Esophagus squamous epithelium (tissue), 5 donors: ENCODE measurements at regions not wholly inside any gene's neighbourhood (a gene's known extent, or its start where the extent isn't known, plus 50 kb on each side); places are given as distances from the start of the nearest gene placed in this dataset.
"Not testable (repeated sequence)": the region's sequence is repeated elsewhere in the genome, so short reads cannot be mapped to it uniquely, and the experiment has no call there.

ENCODE experiments used
- DNase-seq: peaks from one replicate; lab custom pipeline; 2025; lab: John Stamatoyannopoulos, UW
- H3K27ac ChIP-seq, 4 donors: fragments of 200-600 bp; sonication (generic); one replicate each; pipeline ENCODE4 v1.5.1; 2016 to 2019; ENCODE audit warnings: mild to moderate bottlenecking in 1 of 4
- H3K27me3 ChIP-seq, 4 donors: fragments of 200-600 bp; sonication (generic); 1 replicate in 3 of 4; 2 replicates in 1 of 4; pipeline versions ENCODE4 v1.5.1 to v1.6.0; 2017 to 2021; ENCODE audit warnings: antibody characterized with exemption in 1 of 4
- H3K36me3 ChIP-seq, 3 donors: fragments of 200-600 bp; sonication (generic); one replicate each; pipeline ENCODE4 v1.5.1; 2016 to 2019
- H3K4me1 ChIP-seq, 3 donors: fragments of 200-600 bp; sonication (generic); one replicate each; pipeline ENCODE4 v1.5.1; 2017 to 2019
- H3K4me3 ChIP-seq, 4 donors: fragments of 200-600 bp; sonication (generic); 1 replicate in 3 of 4; 2 replicates in 1 of 4; pipeline ENCODE4 v1.5.1; 2016 to 2019; ENCODE audit warnings: mild to moderate bottlenecking in 2 of 4, moderate library complexity in 1 of 4
- H3K9me3 ChIP-seq, 3 donors: fragments of 200-600 bp; sonication (generic); one replicate each; pipeline ENCODE4 v1.5.1; 2016 to 2019
- POLR2A ChIP-seq, 4 donors: fragments of 450-650 bp; IDR thresholded peaks; one replicate each; pipeline ENCODE4 v1.6.1; 2017; ENCODE audit warnings: antibody characterized with exemption in 4 of 4, mild to moderate bottlenecking in 4 of 4, moderate library complexity in 3 of 4
- WGBS, 2 donors: methylation state at CpG; one replicate each; pipeline ENCODE4 v1.1.5; 2018; 5-methylcytosine and 5-hydroxymethylcytosine counted together
- intact Hi-C: fragments of 100-400 bp; cut with DNase I; formaldehyde crosslinking; loops from one replicate; pipeline ENCODE4 v1.15.0; 2022
- TF ChIP-seq, protein P1 (sequence below), 6 experiments: fragments of 450-650 bp in 4 of 6; fragments of 200-600 bp in 2 of 6; sonication (generic) in 2 of 6; IDR thresholded peaks; one replicate each; pipeline ENCODE4 v1.5.1; 2016 to 2019; ENCODE audit warnings: antibody characterized with exemption in 6 of 6, mild to moderate bottlenecking in 4 of 6, moderate library complexity in 4 of 6
- donor health status: DM: yes; HTN: yes; CAD: no.

DNA sequence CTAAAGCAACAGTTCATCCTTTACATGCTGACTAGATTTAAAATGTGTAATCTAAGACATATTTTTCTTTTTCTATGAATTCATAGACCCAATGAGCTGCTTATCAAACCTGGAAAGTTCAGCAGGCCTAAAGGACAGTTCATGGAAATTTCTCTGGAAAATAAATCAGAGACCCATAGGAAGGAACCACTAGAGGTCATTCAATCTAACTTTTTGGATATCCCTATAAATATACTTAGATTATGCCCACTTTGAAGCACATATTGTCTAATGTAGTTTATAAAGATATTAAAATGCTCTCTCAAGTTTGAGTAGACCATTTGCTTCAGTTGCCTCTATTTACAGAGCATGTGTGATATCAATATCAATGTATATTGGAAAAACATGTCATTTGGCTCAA is 473.0 kb downstream of the FAT4 start:
- Histone ChIP-seq H3K4me3 (no peak overlapping the region), H3K27me3 (no peaks in the 10 kb centered on the region), H3K36me3 (no peaks in the 10 kb centered on the region), H3K9me3 (no peaks in the 10 kb centered on the region), H3K4me1 (no peaks in the 10 kb centered on the region), H3K27ac (no peak overlapping the region)
- no peak for DNase-seq
- intact Hi-C loops: no loop called here
- TF ChIP-seq, protein P1, sequence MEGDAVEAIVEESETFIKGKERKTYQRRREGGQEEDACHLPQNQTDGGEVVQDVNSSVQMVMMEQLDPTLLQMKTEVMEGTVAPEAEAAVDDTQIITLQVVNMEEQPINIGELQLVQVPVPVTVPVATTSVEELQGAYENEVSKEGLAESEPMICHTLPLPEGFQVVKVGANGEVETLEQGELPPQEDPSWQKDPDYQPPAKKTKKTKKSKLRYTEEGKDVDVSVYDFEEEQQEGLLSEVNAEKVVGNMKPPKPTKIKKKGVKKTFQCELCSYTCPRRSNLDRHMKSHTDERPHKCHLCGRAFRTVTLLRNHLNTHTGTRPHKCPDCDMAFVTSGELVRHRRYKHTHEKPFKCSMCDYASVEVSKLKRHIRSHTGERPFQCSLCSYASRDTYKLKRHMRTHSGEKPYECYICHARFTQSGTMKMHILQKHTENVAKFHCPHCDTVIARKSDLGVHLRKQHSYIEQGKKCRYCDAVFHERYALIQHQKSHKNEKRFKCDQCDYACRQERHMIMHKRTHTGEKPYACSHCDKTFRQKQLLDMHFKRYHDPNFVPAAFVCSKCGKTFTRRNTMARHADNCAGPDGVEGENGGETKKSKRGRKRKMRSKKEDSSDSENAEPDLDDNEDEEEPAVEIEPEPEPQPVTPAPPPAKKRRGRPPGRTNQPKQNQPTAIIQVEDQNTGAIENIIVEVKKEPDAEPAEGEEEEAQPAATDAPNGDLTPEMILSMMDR (IDR thresholded peaks at IDR 0.05): no peak
- no peak for TF ChIP-seq POLR2A (IDR thresholded peaks at IDR 0.05)

DNA sequence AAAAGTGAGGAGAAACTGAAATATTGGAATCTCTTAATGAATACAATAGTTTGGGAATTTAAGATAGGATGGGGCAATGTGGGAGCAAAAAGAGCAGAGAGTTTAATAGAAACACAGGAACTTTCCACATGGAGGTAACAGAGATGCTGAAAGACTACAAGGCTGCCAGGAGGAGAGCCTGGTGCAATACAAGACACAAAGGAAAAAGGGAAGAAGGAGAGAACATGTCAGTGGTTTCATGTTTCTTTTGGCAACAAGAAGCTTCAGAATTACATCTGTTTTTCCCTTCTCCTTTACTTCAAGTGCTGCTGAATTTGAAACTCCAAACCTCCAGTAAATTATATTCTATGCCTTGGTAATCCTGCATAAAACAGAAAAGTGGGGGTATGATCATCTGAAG is 474.3 kb downstream of the FAT4 start:
- H3K27ac ChIP-seq: no peak overlapping the region
- intact Hi-C loops: no loop called here
- H3K36me3 ChIP-seq: no peaks in the 10 kb centered on the region
- H3K27me3 ChIP-seq: no peaks in the 10 kb centered on the region
- DNase-seq: no peak
- H3K4me3 ChIP-seq: no peak overlapping the region
- TF ChIP-seq POLR2A (IDR thresholded peaks at IDR 0.05): no peak
- H3K4me1 ChIP-seq: no peaks in the 10 kb centered on the region
- no peaks in the 10 kb centered on the region for H3K9me3 ChIP-seq

DNA sequence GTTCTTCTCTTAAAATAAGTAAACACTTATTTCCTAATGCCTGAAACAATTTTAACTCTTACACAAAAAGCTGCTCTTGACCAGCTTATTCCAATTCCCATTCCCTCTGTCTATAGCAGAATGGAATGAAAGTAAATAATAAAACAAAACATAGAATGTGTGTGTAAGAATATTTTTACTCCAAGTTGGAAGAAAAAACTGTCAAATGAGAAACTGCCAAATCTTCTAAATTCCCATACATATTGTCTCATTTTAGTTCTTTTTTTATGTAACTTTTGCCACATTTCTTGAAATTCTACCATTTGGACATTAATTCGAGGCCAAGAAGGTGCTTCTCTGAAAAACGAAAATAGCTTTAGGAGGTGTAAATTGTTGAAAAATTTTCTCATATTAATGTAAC is 477.1 kb downstream of the FAT4 start:
- Histone ChIP-seq H3K4me1 (no peaks in the 10 kb centered on the region), H3K9me3 (no peaks in the 10 kb centered on the region), H3K36me3 (no peaks in the 10 kb centered on the region), H3K4me3 (no peak overlapping the region), H3K27ac (no peak overlapping the region), H3K27me3 (no peaks in the 10 kb centered on the region)
- no peak for TF ChIP-seq POLR2A (IDR thresholded peaks at IDR 0.05)
- TF ChIP-seq, protein P1 (IDR thresholded peaks at IDR 0.05): no peak
- no peak for DNase-seq
- intact Hi-C loops: no loop called here
- WGBS, 2 donors: 80 to 91% methylated on average over 2 of the region's 2 CpGs

DNA sequence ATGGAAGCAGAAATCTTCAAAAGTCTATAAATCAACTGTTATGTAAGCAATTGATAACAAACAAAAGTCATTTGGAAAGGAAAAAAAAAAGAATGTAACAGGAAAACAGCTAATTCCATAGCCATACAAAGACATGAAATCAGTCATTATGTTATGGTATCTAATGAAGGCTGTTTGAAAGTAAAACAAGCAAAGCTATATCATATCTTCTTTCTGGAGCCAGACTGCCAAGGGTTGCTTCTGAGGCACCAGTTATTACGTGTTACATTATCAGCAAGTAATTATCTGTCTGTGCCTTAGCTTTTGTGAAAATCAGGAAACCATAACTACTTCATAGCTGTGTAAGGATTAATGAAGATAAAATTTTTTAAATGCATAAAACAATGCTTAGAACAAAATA is 480.2 kb downstream of the FAT4 start:
- no peaks in the 10 kb centered on the region for H3K9me3 ChIP-seq
- WGBS, 2 donors: 46 to 59% methylated on average over 1 of the region's 1 CpG
- no peaks in the 10 kb centered on the region for H3K27me3 ChIP-seq
- no peak for TF ChIP-seq POLR2A (IDR thresholded peaks at IDR 0.05)
- TF ChIP-seq, protein P1 (IDR thresholded peaks at IDR 0.05): no peak
- H3K4me1 ChIP-seq: no peaks in the 10 kb centered on the region
- H3K36me3 ChIP-seq: no peaks in the 10 kb centered on the region
- no peak overlapping the region for H3K4me3 ChIP-seq
- DNase-seq: no peak
- H3K27ac ChIP-seq: no peak overlapping the region
- intact Hi-C loops: no loop called here

DNA sequence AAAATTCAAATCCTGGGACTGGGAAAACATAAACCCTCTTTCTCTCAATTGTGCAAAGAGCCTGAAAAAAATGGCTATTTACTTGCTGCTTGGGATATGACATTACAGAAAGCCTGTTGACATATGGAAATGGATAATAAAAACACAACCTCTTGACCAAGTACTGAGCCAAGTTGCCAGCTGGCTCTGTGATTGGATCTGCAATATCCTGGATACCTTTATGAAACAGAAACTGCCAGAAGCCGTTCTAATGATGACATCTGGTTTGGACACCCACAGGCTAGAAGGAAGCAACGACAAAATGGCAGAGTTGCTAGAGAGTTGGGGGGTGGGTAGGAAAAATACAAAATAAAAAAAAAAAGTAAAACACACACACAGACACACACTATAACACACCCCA is 481.4 kb downstream of the FAT4 start:
- no peaks in the 10 kb centered on the region for H3K36me3 ChIP-seq
- H3K4me1 ChIP-seq: no peaks in the 10 kb centered on the region
- H3K9me3 ChIP-seq: no peaks in the 10 kb centered on the region
- H3K4me3 ChIP-seq: no peak overlapping the region
- no peak for DNase-seq
- TF ChIP-seq, protein P1 (IDR thresholded peaks at IDR 0.05): no peak
- TF ChIP-seq POLR2A (IDR thresholded peaks at IDR 0.05): no peak
- no peaks in the 10 kb centered on the region for H3K27me3 ChIP-seq
- WGBS, 2 donors: 57 to 58% methylated on average over 2 of the region's 2 CpGs
- intact Hi-C loops: no loop called here
- no peak overlapping the region for H3K27ac ChIP-seq

DNA sequence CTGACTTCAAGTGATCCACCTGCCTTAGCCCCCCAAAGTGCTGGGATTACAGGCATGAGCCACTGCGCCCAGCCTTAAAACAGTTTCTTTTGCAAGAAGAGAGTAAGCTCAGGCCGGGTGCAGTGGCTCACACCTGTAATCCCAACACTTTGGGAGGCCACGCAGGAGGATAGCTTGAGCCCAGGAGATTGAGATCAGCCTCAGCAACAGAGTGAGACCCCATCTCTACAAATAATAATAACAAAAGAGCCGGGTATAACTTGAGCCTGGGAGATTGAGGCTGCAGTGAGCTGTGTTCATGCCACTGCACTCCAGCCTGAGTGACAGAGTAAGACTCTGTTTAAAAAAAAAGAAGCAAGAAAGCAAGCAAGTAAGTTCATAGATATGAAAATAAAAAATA is 482.9 kb downstream of the FAT4 start:
- H3K4me1 ChIP-seq, DNase-seq, H3K36me3 ChIP-seq, H3K27me3 ChIP-seq, H3K27ac ChIP-seq, intact Hi-C loops, H3K9me3 ChIP-seq, H3K4me3 ChIP-seq: not testable (repeated sequence)
- WGBS, 2 donors: 65 to 77% methylated on average over 3 to 4 of the region's 4 CpGs
